SK-N-SH treated with all-trans-retinoic acid at 6 μM for 48 hours (cell line): ENCODE measurements at regions not wholly inside any gene's neighbourhood (a gene's known extent, or its start where the extent isn't known, plus 50 kb on each side); places are given as distances from the start of the nearest gene placed in this dataset.

ENCODE experiments used
- CREB5 ChIP-seq: fragments of 250-450 bp; sonication (Bioruptor Pico); IDR thresholded peaks from 2 replicates; pipeline ENCODE4 v1.5.1; 2020; ENCODE audit warnings: low read depth, mild to moderate bottlenecking, moderate library complexity
- ISL1 ChIP-seq: fragments of 250-450 bp; sonication (Bioruptor Pico); IDR thresholded peaks from 2 replicates; pipeline ENCODE4 v2.1.2; 2022; ENCODE audit warnings: mild to moderate bottlenecking, moderate library complexity
- RARB ChIP-seq: fragments of 250-450 bp; sonication (Bioruptor Pico); IDR thresholded peaks from 2 replicates; pipeline ENCODE4 v1.8.0; 2021; ENCODE audit warnings: mild to moderate bottlenecking, moderate library complexity
- SNAI2 ChIP-seq: fragments of 250-450 bp; sonication (Bioruptor Pico); IDR thresholded peaks from 2 replicates; pipeline ENCODE4 v1.5.0; 2020; ENCODE audit warnings: mild to moderate bottlenecking, moderate library complexity
- TCF4 ChIP-seq: fragments of 250-450 bp; sonication (Bioruptor Pico); IDR thresholded peaks from 2 replicates; pipeline ENCODE4 v1.8.0; 2021; ENCODE audit warnings: mild to moderate bottlenecking, moderate library complexity, borderline replicate concordance
- ZFP3 ChIP-seq: fragments of 250-450 bp; sonication (Bioruptor Pico); IDR thresholded peaks from 2 replicates; pipeline ENCODE4 v1.5.0; 2020; ENCODE audit warnings: mild to moderate bottlenecking, moderate library complexity
- ZFP30 ChIP-seq: fragments of 450-650 bp; formaldehyde crosslinking; IDR thresholded peaks from 2 replicates; pipeline ENCODE4 v1.5.0; 2022; ENCODE audit warnings: mild to moderate bottlenecking, moderate library complexity
- ZNF565 ChIP-seq: fragments of 450-650 bp; formaldehyde crosslinking; conservative IDR thresholded peaks from 2 replicates; pipeline ENCODE4 v1.5.0; 2020; ENCODE audit warnings: low read depth, mild to moderate bottlenecking, moderate library complexity
- ZNF70 ChIP-seq: fragments of 450-650 bp; formaldehyde crosslinking; IDR thresholded peaks from 2 replicates; pipeline ENCODE4 v1.5.0; 2020; ENCODE audit warnings: mild to moderate bottlenecking, moderate library complexity
- TF ChIP-seq, protein P1 (sequence below): fragments of 250-450 bp; sonication (Bioruptor Pico); IDR thresholded peaks from 2 replicates; pipeline ENCODE4 v1.8.0; 2020; ENCODE audit warnings: mild to moderate bottlenecking, moderate library complexity, borderline replicate concordance

DNA sequence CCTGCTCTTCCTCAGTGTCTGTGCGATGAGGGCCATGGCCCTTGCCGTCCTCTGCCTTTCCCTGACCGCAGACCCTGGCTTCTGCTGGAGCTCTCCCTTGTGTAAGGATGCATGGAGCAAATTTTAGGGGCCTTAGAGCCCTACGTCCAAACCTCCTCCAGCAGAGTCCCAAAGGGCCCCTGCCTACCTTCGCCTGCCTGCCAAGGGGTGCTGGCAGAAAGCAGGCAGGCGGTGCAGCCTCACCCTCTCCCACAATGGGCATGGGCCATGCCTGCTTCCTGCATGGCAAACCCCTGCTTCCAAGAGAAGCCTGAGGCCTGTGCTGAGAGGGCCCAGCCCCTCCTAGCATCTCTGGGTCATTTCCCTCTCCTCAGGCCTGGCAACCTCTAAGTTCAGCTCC is 71.3 kb upstream of the FGF3 start:
- TF ChIP-seq RARB (CRISPR knock-in tag), result no peak
- TF ChIP-seq CREB5 (CRISPR knock-in tag), result no peak
- no peak for TF ChIP-seq TCF4 (CRISPR knock-in tag)
- TF ChIP-seq, protein P1, sequence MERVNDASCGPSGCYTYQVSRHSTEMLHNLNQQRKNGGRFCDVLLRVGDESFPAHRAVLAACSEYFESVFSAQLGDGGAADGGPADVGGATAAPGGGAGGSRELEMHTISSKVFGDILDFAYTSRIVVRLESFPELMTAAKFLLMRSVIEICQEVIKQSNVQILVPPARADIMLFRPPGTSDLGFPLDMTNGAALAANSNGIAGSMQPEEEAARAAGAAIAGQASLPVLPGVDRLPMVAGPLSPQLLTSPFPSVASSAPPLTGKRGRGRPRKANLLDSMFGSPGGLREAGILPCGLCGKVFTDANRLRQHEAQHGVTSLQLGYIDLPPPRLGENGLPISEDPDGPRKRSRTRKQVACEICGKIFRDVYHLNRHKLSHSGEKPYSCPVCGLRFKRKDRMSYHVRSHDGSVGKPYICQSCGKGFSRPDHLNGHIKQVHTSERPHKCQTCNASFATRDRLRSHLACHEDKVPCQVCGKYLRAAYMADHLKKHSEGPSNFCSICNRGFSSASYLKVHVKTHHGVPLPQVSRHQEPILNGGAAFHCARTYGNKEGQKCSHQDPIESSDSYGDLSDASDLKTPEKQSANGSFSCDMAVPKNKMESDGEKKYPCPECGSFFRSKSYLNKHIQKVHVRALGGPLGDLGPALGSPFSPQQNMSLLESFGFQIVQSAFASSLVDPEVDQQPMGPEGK (CRISPR knock-in tag), result no peak
- TF ChIP-seq ZFP30 (CRISPR knock-in tag), result no peak
- no peak for TF ChIP-seq SNAI2 (CRISPR knock-in tag)
- TF ChIP-seq ZNF70 (CRISPR knock-in tag), result no peak
- no peak for TF ChIP-seq ISL1
- no peak for TF ChIP-seq ZFP3
- TF ChIP-seq ZNF565 (CRISPR knock-in tag), result no peak
